OCI-LY1 (cell line): ENCODE measurements at regions not wholly inside any gene's neighbourhood (a gene's known extent, or its start where the extent isn't known, plus 50 kb on each side); places are given as distances from the start of the nearest gene placed in this dataset.

ENCODE experiments used
- H2AFZ ChIP-seq: fragments of 200-600 bp; sonication (generic), shearing (Covaris generic); 2 replicates; pipeline ENCODE4 v1.6.0; 2014; ENCODE audit warnings: antibody characterized with exemption, mild to moderate bottlenecking, low read length
- H3F3A ChIP-seq: fragments of 200-600 bp; sonication (generic), shearing (Covaris generic); 2 replicates; pipeline ENCODE4 v1.6.0; 2014; ENCODE audit warnings: mild to moderate bottlenecking, antibody characterized with exemption, low read length, moderate library complexity; ENCODE audit not compliant: insufficient read depth
- H3K27ac ChIP-seq: fragments of 200-600 bp; sonication (generic); 2 replicates; pipeline ENCODE4 v1.5.1; 2014; ENCODE audit warnings: low read length, mixed run types, mild to moderate bottlenecking, low read depth; ENCODE audit not compliant: poor library complexity, severe bottlenecking
- H3K27me3 ChIP-seq: fragments of 200-600 bp; sonication (generic); 2 replicates; pipeline ENCODE4 v1.6.0; 2014; ENCODE audit warnings: antibody characterized with exemption, mild to moderate bottlenecking, low read length, moderate library complexity; ENCODE audit not compliant: insufficient read depth
- H3K36me3 ChIP-seq: fragments of 200-600 bp; sonication (generic); 2 replicates; pipeline ENCODE4 v1.6.1; 2014; ENCODE audit warnings: mild to moderate bottlenecking, antibody characterized with exemption, low read length, moderate library complexity, mixed read lengths; ENCODE audit not compliant: insufficient read depth
- H3K4me1 ChIP-seq: fragments of 200-600 bp; sonication (generic); 2 replicates; pipeline ENCODE4 v1.5.1; 2014; ENCODE audit warnings: mild to moderate bottlenecking, low read length, moderate library complexity; ENCODE audit not compliant: insufficient read depth, severe bottlenecking
- H3K4me2 ChIP-seq: fragments of 200-600 bp; sonication (generic), shearing (Covaris generic); 2 replicates; pipeline ENCODE4 v1.6.1; 2014; ENCODE audit warnings: low read length
- H3K4me3 ChIP-seq: fragments of 200-600 bp; sonication (generic); 2 replicates; pipeline ENCODE4 v1.5.1; 2014; ENCODE audit warnings: low read length, low read depth, mild to moderate bottlenecking, mixed read lengths; ENCODE audit not compliant: poor library complexity, severe bottlenecking
- H3K79me2 ChIP-seq: fragments of 200-600 bp; shearing (Covaris generic); 2 replicates; pipeline ENCODE4 v1.6.1; 2016; ENCODE audit warnings: mixed run types, low read length, mixed read lengths; ENCODE audit not compliant: insufficient read depth
- H3K9ac ChIP-seq: fragments of 200-600 bp; sonication (generic), shearing (Covaris generic); 2 replicates; pipeline ENCODE4 v1.6.1; 2014; ENCODE audit warnings: mild to moderate bottlenecking, low read length, mixed read lengths
- H3K9me2 ChIP-seq: fragments of 200-600 bp; sonication (generic), shearing (Covaris generic); 2 replicates; pipeline ENCODE4 v1.6.1; 2014; ENCODE audit warnings: low read depth, mild to moderate bottlenecking, low read length, mixed read lengths
- H3K9me3 ChIP-seq: fragments of 200-600 bp; shearing (Covaris generic); 2 replicates; pipeline ENCODE4 v1.6.1; 2014; ENCODE audit warnings: low read length, mixed read lengths
- H4K20me1 ChIP-seq: fragments of 200-600 bp; sonication (generic), shearing (Covaris generic); 2 replicates; pipeline ENCODE4 v1.6.0; 2016; ENCODE audit warnings: mild to moderate bottlenecking, low read length; ENCODE audit not compliant: insufficient read depth
- CTCF ChIP-seq: fragments of 200-600 bp; sonication (generic), shearing (Covaris generic); IDR thresholded peaks from 2 replicates; pipeline ENCODE4 v1.5.1; 2017; ENCODE audit warnings: mild to moderate bottlenecking, antibody characterized with exemption, low read length, moderate library complexity, mixed read lengths
- EZH2 ChIP-seq: fragments of 200-600 bp; sonication (generic), shearing (Covaris generic); IDR thresholded peaks from 2 replicates; pipeline ENCODE4 v1.8.0; 2017; ENCODE audit warnings: borderline replicate concordance, mixed run types, mild to moderate bottlenecking, antibody characterized with exemption, low read length, moderate library complexity, mixed read lengths

GRCh38 chr2:23164173-23164572, 220.8 kb upstream of the KLHL29 start:
- Histone ChIP-seq H3K9me2 (no peaks in the 10 kb centered on the region), H3K79me2 (no peaks in the 10 kb centered on the region), H3K27ac (no peak overlapping the region), H4K20me1 (no peaks in the 10 kb centered on the region), H3F3A (no peaks in the 10 kb centered on the region), H3K4me3 (no peak overlapping the region), H2AFZ (no peak overlapping the region), H3K27me3 (no peaks in the 10 kb centered on the region), H3K4me1 (no peaks in the 10 kb centered on the region), H3K4me2 (no peak overlapping the region), H3K36me3 (no peaks in the 10 kb centered on the region), H3K9me3 (no peaks in the 10 kb centered on the region), H3K9ac (no peak overlapping the region)
- TF ChIP-seq EZH2 (no peak), CTCF (no peak)

- no peak for TF ChIP-seq CTCF
- TF ChIP-seq EZH2 = no peak
- no peaks in the 10 kb centered on the region for H3K9me2 ChIP-seq
- no peaks in the 10 kb centered on the region for H3K79me2 ChIP-seq
- no peaks in the 10 kb centered on the region for H3K27me3 ChIP-seq
- no peak overlapping the region for H3K9ac ChIP-seq
- H3K9me3 ChIP-seq = no peaks in the 10 kb centered on the region
- no peak overlapping the region for H3K4me2 ChIP-seq
- H4K20me1 ChIP-seq = no peaks in the 10 kb centered on the region
- no peaks in the 10 kb centered on the region for H3F3A ChIP-seq
- H3K4me1 ChIP-seq = no peaks in the 10 kb centered on the region
- H3K4me3 ChIP-seq = no peak overlapping the region
- no peaks in the 10 kb centered on the region for H3K36me3 ChIP-seq
- H2AFZ ChIP-seq = no peak overlapping the region
- H3K27ac ChIP-seq = no peak overlapping the region
Measured at GRCh38 chr2:23169896-23170295, 215.1 kb upstream of the KLHL29 start.

GRCh38 chr2:23171108-23171507, 213.9 kb upstream of the KLHL29 start:
- no peak overlapping the region for H3K4me2 ChIP-seq
- no peak overlapping the region for H3K27ac ChIP-seq
- no peaks in the 10 kb centered on the region for H3K9me2 ChIP-seq
- H3F3A ChIP-seq = no peaks in the 10 kb centered on the region
- H3K79me2 ChIP-seq = no peaks in the 10 kb centered on the region
- no peaks in the 10 kb centered on the region for H4K20me1 ChIP-seq
- H3K4me3 ChIP-seq = no peak overlapping the region
- no peaks in the 10 kb centered on the region for H3K36me3 ChIP-seq
- H3K4me1 ChIP-seq = no peaks in the 10 kb centered on the region
- H2AFZ ChIP-seq = no peak overlapping the region
- TF ChIP-seq CTCF (no peak), EZH2 (no peak)
- H3K27me3 ChIP-seq = no peaks in the 10 kb centered on the region
- H3K9ac ChIP-seq = no peak overlapping the region
- no peaks in the 10 kb centered on the region for H3K9me3 ChIP-seq
